ENCODE measurements at regions not wholly inside any gene's neighbourhood (a gene's known extent, or its start where the extent isn't known, plus 50 kb on each side); places are given as distances from the start of the nearest gene placed in this dataset.
"Not testable (repeated sequence)": the region's sequence is repeated elsewhere in the genome, so short reads cannot be mapped to it uniquely, and the experiment has no call there.

- no peak for TF ChIP-seq CTCF (conservative IDR thresholded peaks at IDR 0.05; ENCODE audit: low read depth, low read length)
Observed at GRCh38 chr11:11206484-11206883, 146.6 kb downstream of the CSNK2A3 start.

GRCh38 chr11:11202885-11203284 is 150.2 kb downstream of the CSNK2A3 start:
- TF ChIP-seq CTCF (conservative IDR thresholded peaks at IDR 0.05; ENCODE audit: low read depth, low read length) = no peak
- no peak overlapping the region for H3K4me3 ChIP-seq (ENCODE audit: low read length)
- no peak for DNase-seq (ENCODE audit: low read depth)

More at GRCh38 chr11:11206484-11206883, 146.6 kb downstream of the CSNK2A3 start:
- no peak overlapping the region for H3K4me3 ChIP-seq (ENCODE audit: low read length)
- no peak for DNase-seq (ENCODE audit: low read depth)

GRCh38 chr11:11201302-11201701 is 151.7 kb downstream of the CSNK2A3 start:
- not testable (repeated sequence) for H3K4me3 ChIP-seq (ENCODE audit: low read length); DNase-seq (ENCODE audit: low read depth)

GRCh38 chr11:11192541-11192940 is 160.5 kb downstream of the CSNK2A3 start:
- no peak overlapping the region for H3K4me3 ChIP-seq (ENCODE audit: low read length)
- no peak for TF ChIP-seq CTCF (conservative IDR thresholded peaks at IDR 0.05; ENCODE audit: low read depth, low read length)
- DNase-seq (ENCODE audit: low read depth) = no peak

- no peak for DNase-seq (ENCODE audit: low read depth)
- no peak overlapping the region for H3K4me3 ChIP-seq (ENCODE audit: low read length)
- no peak for TF ChIP-seq CTCF (conservative IDR thresholded peaks at IDR 0.05; ENCODE audit: low read depth, low read length)
Observed at GRCh38 chr11:11189506-11189905, 163.5 kb downstream of the CSNK2A3 start.

GRCh38 chr11:11186249-11186648 is 166.8 kb downstream of the CSNK2A3 start:
- no peak for TF ChIP-seq CTCF (conservative IDR thresholded peaks at IDR 0.05; ENCODE audit: low read depth, low read length)
- no peak for DNase-seq (ENCODE audit: low read depth)

GRCh38 chr11:11182261-11182660 is 170.8 kb downstream of the CSNK2A3 start:
- H3K4me3 ChIP-seq (ENCODE audit: low read length) = no peak overlapping the region
- no peak for TF ChIP-seq CTCF (conservative IDR thresholded peaks at IDR 0.05; ENCODE audit: low read depth, low read length)
- DNase-seq (ENCODE audit: low read depth) = no peak

More at GRCh38 chr11:11186249-11186648, 166.8 kb downstream of the CSNK2A3 start:
- H3K4me3 ChIP-seq (ENCODE audit: low read length) = no peak overlapping the region
